NCI-H2029 treated with DMSO at 0.1 percent for 48 hours (cell line): ENCODE measurements at regions not wholly inside any gene's neighbourhood (a gene's known extent, or its start where the extent isn't known, plus 50 kb on each side); places are given as distances from the start of the nearest gene placed in this dataset.

Experiments
- DNase-seq: peaks from one replicate; lab custom pipeline; 2025; lab: John Stamatoyannopoulos, UW

GRCh38 chr1:25036117-25036546, 106.1 kb upstream of the RUNX3 start:
- no peak for DNase-seq

DNA sequence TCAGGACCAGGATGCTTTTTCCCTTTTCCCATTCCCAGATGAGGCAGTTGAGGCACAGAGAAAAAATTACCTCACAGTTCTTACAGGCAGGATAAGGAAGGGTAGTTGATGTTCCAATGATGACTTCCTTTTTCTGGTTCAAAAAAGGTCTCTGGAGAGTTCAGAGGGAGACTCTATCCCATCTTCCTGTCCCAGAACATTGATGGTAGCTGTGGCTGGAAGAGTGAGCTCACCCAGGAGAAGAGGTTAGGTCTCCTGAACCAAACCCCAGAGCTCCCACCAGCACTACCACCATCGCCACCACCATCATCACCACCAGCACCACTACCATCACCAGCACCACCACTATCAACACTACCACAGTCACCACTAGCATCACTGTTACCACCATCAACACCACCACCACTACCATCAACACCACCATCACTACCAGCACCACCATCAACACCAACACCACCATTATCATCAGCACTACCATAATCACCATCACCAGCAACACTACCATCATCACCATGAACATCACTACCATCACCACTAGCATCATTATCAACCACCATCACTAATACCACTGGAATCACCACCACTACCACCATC, 105.5 kb upstream of the RUNX3 start:
- DNase-seq = no peak

GRCh38 chr1:25034736-25035522, 104.9 kb upstream of the RUNX3 start:
- no peak for DNase-seq

DNA sequence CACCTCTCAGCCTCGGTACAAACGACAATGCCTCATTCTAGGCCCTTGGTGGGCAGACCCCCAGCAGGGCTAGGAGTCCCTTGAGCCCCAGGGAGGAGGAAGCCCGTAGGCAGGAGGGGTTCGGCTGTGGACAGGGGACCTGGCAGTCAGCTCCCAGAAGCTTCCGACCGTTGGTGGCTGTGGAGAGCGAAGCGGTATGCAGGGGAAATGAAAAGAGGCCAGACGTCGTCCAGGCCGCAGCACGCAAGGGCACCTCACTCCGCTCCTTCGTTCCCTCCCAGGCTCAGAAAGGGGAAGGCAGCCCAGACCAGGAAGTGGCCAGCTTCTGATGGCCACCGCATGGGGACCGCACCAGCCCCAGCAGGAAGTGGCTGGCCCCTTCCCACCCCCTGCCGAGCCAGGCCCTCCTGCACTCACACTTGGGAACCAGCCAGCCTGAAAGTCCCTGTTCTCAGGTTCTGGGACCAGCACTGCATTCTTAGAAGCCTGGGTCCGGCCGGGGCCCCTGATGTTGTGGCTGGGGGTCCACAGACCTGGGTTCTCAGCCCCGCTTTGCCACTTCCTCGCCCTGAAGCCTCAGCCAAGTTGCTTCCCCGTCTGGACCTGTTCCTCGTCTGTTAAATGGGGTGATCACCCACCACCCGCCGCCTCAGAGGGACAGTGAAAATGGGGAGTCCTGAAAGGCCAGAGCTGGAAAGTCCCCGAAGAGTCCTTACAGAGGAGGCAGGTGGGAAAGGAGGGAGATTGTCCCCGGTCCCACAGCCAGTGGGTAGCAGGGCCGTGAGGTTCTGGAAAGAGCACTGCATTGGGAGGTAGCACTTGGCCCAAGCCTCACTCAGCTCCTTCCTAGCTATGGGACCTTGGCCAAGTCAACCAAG, 104.0 kb upstream of the RUNX3 start:
- no peak for DNase-seq

DNA sequence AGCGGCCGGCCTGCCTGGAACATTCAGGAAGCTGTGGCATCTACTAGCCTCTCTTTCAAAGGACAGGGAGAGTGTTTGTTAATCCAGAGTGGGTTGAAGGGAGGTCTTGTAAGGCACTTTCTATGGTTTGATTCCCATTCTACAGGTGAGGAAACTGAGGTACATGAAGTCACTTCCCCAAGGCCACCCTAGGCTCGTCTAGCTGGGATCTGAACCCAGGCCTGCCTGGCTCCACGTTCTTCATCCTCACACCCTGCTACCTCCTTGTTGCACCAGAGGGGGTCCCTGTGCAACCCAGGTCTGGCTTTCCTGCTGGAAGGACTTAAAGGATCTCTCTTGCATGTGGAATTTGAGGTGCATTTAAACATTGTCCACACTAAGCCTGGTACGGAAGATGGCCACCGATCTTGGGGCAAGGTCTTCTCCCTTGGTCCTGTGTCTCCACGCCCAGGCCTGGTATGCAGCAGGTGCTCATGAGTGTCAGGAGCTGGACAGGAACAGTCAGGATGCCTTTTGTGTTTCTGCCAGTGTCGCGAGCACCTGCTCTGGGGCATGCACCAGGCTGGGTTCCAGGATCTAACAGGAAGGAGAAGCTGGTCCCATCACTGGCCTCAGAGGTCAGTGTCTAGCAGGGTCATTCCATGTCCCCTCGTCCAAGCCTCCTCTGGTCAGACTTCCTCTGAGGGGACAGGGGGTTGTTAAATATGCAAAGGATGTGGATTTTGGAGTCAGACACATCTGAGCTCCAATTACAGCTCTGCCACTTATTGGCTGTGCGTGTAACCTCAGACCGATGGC, 103.2 kb upstream of the RUNX3 start:
- DNase-seq = no peak

DNA sequence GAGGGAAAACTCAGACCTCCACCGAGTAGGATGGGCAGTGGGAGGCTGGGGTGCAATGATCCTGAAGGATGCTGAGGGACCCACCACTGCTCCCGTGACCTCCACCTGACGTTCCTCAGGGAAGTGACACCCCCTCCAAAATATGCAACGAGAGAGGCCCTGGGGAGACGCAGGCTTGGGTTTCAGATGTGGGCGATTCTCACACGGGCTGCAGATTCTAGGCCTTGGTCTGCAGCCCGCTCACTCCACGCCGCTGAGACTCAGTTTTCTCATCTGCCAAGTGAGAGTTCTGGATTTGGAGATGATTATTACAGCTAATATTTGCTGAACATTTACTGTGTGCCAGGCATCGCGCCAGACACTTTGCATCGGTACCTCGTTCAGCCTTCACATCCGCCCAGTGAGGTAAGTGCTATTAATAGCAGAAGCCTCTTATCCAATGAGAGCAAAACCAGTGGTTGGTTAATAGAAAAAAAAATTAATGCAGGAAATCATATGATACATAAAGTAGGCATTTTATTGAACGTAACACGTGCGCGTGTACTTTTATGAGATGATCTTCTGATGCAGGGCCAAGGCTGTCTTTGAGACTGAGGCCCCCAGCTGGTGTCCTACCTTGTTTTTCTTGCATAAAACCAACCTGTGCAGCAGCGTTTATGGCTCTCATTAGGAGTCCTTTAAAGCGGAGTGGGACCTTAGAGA, 102.0 kb upstream of the RUNX3 start:
- peak; percentile 72 for DNase-seq

- DNase-seq = no peak
Measured at GRCh38 chr1:25031601-25031965, 101.5 kb upstream of the RUNX3 start.

- no peak for DNase-seq
Measured at GRCh38 chr1:25030674-25031589, 100.9 kb upstream of the RUNX3 start.

- no peak for DNase-seq
Measured at GRCh38 chr1:25030012-25030411, 99.9 kb upstream of the RUNX3 start.

DNA sequence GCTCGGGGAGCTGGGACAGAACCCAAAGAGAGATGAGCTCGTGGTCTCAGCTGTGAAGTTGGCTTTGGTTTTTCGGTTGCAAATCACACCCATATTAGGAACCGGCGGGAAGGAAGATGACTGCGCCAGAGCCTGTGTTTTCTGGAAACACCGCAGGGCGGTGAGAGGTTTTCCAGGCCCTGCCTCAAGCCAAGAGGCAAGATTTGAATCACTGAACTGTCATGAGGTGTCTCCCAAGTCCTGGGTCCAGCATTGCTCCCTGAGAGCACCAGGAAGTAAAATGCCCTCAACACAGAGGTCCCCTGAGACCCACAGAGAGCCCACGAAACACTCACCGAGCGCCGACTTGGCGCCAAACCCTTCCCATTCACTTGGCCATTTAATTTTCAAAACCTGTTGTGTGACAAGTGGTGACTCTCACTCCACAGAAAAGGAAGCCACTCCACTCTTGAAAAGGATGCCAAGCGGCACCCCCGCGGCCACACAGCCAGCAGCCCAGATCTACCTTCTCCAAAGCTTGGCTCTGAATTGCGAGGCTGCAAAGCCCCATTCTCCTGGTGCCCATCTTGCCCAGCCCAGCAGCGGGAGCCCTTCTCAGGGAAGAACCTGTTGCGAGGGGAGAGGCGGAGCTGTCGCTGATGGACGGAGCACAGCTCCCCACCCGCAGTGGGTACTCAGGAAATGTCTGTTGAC, 99.0 kb upstream of the RUNX3 start:
- DNase-seq = peak; percentile 56

DNA sequence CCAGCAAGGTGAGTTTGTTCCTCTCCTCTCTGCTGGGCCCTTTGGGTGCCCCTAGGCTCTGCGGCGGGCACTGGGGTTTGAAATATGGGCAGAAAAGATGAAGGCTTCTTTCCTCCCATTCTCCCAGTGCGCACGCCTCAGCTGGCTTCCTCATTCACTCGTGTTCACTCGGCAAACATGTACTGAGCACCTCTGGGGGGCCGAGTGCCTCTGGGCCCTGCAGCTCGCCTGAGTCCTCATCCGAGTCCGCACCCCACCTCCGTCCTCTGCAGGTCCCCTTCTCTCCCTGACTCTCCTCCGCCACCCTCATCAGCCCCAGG, 98.5 kb upstream of the RUNX3 start:
- no peak for DNase-seq

GRCh38 chr1:25027822-25028586, 97.9 kb upstream of the RUNX3 start:
- no peak for DNase-seq

DNA sequence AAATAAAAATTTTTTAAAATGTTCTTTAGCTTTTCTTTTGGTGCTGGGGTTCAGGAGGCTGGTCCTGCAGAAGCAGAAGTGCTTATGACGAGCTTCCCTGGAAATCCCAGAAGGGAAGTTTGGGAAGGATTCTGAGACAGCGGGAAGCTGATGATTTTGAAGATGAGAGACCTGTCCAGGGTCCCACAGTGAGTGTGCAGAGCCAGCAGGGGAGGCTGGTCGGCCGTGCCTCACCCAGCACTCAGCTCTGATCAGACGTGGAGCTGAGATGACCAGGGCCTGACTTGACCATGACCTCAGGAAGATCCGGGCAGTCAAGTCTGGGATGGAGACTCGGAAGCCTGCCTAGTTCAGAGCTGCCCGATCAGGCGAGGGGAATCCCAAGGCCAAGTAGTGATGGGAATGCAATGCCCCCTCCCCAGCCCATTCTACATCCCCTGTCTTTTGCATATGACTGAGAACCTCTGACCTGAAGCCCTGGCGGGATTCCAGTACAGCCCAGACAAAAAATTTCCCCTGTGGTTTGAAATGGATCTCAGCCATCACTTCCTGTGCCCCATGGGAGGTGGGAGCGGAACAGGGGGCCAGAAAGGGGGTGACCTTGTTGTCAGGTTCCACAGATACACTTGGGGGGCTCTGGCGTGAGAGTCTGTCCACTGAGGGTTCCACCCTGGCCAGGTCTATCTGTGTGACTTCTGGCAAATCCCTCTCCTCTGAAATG, 96.8 kb upstream of the RUNX3 start:
- DNase-seq = no peak

GRCh38 chr1:25026304-25026703, 96.2 kb upstream of the RUNX3 start:
- no peak for DNase-seq

DNA sequence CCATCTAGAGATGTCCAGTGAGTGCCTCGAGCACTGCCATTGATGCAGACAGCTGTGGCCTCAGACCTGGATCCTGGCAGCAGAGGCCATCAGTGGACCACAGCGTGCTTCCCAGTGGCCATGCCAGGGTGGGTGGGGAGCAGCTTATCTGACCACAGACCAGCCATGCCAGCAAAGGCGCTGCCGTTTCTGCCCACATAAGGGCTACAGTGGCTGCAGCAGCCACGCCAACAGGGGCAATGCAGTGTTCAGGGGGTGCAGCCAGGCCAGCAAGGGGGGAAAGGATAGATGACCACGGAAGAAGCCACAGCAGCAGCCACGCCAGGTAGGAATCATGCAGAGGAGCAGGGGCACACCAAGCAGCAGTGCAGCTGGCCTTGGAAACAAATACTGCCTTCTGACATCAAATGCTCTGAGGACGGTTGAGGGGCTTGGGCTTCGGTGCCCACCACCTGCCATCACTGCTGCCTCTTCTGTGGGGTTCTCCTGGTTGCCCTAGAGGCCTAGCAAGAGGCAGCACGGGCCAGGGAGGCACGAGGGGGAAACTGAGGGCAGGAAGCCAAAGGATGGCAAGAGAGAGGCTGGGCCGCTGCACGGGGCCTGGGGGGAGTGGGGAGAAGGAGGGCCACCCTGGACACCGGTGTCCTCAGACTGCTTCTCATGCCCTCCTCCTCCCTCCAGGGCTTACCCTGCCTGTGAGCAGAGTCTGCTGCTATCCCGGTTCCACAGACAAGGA, 94.7 kb upstream of the RUNX3 start:
- DNase-seq = no peak

DNA sequence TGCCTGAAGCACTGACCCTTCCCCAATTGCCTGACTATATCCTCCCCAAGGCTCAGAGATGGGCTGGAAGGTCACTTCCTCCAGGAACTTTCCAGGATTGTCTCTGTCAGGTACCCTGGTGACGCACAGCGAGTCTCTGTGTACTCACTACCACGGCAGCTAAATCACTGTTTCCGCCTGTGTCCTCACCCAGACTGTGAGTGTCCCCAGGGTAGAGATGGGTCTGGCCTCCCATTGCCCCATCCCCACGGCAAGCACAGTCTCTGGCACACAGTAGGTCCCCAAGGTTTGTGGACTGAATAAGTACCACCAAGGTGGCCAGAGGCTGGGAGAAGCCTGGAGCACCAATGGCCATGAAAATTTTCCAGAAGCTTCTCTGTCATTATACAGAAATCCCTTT, 93.8 kb upstream of the RUNX3 start:
- DNase-seq = no peak

- DNase-seq = no peak
Measured at GRCh38 chr1:25023190-25023578, 93.1 kb upstream of the RUNX3 start.
